NCI-H146 treated with DMSO at 0.1 percent for 48 hours (cell line): ENCODE measurements at regions not wholly inside any gene's neighbourhood (a gene's known extent, or its start where the extent isn't known, plus 50 kb on each side); places are given as distances from the start of the nearest gene placed in this dataset.
A peak's percentile ranks its signal among the peaks of the same experiment; 100 is the strongest.

ENCODE experiments used
- DNase-seq: peaks from one replicate; lab custom pipeline; 2025; ENCODE audit not compliant: unreplicated experiment; lab: John Stamatoyannopoulos, UW

GRCh38 chr6:14743474-14744211 is 502.2 kb upstream of the JARID2 start:
- no peak for DNase-seq

- no peak for DNase-seq
These were observed 501.7 kb upstream of the JARID2 start for GRCh38 chr6:14744212-14744556.

- no peak for DNase-seq
These were observed 499.6 kb upstream of the JARID2 start for GRCh38 chr6:14746139-14746837.

DNA sequence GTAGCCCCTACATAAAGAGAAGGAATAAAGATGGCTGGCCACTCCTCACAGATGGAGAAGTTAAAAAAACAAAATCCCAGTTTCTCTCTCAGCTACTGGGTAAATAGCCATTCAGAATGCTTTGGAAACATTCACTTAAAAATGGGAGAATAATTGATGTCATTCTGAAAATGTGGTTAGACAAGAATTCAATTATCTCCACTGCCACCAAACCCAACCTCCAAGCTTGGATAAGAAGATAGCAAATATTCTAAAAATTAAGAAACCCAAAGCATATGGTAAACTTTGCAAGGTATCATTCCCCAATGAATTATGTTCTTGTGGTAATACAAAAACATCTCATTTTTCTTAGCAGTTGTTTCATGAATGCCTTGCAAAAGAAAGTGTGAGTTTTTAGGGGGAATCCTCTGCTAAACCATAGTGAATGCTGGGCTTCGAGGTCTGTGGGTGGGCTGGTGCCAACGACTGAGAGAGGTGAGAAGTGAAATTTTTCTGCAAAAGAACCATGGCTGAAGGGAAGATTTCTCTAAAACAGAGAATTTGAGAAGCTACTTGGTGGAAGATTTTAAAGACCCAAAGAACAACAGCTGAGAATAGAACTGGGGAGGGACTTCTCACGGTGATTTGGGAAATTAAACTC is 497.9 kb upstream of the JARID2 start:
- DNase-seq = no peak

DNA sequence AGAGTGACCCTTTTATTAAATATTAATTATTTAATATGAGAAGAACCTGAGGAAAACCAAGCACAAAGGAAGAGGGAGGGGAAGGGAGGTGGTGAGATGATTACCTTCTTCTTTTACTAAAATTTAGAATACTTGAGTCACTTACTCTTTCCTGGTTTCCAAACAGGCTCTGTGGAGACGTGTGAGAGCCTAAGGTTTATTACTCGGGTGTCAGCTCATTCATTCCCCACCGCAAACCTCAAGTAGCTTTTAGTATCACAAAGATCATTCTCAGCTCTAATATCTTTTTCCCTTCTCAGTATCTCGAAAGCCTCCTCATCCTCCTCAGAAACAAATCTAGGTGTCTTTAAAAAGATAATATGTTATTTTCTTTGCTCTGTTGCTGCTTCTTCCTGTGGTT is 497.2 kb upstream of the JARID2 start:
- no peak for DNase-seq

DNA sequence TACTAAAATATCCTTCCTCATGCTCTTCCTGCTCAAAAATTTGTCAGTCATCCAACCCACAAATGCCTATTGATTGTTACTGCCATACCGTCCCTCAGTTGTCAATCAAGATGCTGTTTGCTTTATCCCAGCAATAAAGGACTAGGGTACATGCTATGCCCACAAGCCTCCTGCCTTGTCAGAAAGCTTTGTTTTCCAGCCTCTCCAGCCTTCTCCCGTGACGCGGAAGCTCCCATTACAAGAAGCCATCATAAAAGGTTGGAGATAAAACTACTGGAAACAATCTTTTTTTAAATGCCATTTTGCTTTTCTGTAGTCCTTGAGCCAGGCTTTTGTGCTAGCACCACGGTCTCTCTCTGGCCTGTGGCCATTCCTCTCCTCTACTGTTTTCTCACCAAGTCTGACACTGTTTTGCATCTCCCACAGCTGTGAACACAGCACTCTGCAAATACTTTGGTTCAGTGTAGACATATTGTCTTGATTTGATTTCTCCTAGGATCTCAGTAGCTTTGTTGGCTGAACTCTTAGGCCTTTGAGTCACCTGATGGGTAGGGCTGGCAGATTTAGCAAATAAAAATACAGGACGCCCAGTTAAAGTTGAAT is 495.7 kb upstream of the JARID2 start:
- no peak for DNase-seq

GRCh38 chr6:14751645-14752175 is 494.2 kb upstream of the JARID2 start:
- DNase-seq = no peak

- no peak for DNase-seq
These were observed 490.9 kb upstream of the JARID2 start for GRCh38 chr6:14754751-14755513.

- no peak for DNase-seq
These were observed 489.5 kb upstream of the JARID2 start for GRCh38 chr6:14756340-14756739.

- DNase-seq = no peak
These were observed 488.9 kb upstream of the JARID2 start for GRCh38 chr6:14757014-14757413.

- no peak for DNase-seq
These were observed 488.5 kb upstream of the JARID2 start for GRCh38 chr6:14757418-14757817.

GRCh38 chr6:14758421-14759081 is 487.3 kb upstream of the JARID2 start:
- peak; percentile 83 for DNase-seq

DNA sequence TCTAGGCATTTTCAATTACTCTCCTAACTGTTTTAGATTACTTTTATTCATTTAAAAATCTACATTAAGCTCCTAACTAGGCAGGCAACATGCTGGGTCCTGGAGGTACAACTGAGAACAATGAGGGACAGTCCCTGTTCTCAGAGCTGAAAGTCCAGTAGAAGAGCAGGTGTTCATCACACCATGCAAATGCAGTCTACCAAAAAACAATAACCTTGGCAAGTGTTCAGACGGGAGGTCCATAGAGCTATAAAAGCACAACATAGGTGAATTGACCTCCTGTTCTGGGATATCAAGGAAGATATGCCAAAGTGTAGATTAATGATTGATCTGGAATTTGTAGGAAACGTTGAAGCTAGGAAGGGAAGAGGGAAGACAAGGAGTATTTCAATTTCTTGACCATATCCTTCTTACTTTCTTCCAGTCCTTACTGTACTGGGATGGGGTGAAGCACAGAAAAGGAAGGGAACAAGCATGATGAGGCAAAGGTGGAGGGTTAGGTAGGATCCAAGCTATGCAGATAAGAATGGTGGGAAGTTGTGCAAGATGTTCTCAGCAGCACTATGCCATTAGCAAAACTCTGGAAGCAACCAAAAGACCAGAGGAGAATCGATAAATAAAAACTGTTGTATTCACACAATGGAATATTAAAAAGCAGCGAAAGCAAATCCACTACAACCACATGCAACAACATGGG is 485.7 kb upstream of the JARID2 start:
- no peak for DNase-seq

GRCh38 chr6:14762077-14762476 is 483.8 kb upstream of the JARID2 start:
- DNase-seq = no peak

DNA sequence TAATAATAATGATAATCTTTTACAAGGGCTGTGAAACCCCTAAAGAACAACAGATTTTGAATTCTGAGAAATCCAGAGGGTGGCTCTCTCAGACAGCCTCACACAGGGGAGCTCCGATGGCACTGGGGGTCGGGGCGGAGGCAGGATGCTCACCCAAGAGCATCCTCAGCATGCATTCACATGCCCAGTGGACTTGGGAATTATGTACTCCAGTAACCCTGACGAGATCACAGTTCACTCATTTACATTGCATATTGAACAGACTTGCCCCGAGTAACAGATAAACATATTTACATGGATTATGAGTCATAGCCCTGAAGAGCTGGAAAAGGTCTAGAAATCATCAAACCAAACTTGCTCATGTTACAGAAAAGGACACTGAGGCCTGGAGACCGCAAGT is 482.7 kb upstream of the JARID2 start:
- no peak for DNase-seq

GRCh38 chr6:14763616-14764015 is 482.3 kb upstream of the JARID2 start:
- DNase-seq = no peak

DNA sequence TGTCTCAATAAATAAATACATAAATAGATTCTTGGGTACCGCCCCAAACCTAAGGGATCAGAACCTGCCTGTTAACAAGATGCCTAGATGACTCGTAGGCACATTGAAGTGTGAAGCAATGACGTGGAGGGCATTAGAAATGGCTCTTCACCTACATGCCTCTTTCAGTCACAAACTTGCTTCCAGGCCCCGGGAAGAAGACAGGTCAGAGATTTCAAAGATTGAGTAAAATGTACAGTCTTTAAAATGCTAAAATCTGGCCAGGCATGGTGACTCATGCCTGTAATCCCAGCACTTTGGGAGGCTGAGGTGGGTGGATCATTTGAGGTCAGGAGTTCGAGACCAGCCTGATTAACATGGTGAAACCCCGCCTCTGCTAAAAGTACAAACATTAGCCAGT is 480.8 kb upstream of the JARID2 start:
- DNase-seq = no peak

- no peak for DNase-seq
These were observed 480.0 kb upstream of the JARID2 start for GRCh38 chr6:14765721-14766390.

DNA sequence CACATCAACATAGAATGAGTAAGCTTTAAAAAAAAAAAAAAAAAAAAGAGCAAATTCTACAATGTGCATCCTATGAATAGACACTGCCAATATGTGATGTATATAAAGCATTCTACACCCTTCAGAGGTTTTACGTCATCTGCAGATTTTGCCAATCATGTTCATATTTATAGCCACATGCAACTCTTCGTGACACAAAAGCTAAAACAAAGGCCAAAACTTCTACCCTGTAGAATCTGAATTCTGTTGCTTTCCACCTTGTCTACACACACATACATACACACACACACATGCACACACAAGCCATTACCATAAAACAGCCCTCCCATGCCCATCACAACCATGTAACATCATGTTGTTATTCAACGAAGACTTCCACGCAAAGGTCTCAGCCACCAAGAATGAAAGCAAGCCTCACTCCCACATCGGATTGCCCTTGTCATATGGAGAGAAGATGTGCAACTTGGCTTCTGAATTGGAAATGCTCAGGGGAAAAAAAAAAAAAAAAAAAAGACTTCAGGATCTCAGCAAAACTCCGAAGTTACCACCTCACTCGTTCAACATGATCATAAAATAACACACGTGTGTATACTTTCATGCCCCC is 479.4 kb upstream of the JARID2 start:
- DNase-seq = no peak
